ENCODE measurements at regions not wholly inside any gene's neighbourhood (a gene's known extent, or its start where the extent isn't known, plus 50 kb on each side); places are given as distances from the start of the nearest gene placed in this dataset.

GRCh38 chr6:169866668-169867521, 115.5 kb downstream of the ERMARD start:
- H3K27ac ChIP-seq, result no peak overlapping the region
- CTCF ChIA-PET, result interaction anchor here (0.6 to 0.7 kb wide), 2 partner anchors 18 to 34 kb away, joined by 3 to 5 read pairs; no protein-coding TSS in a partner anchor

GRCh38 chr6:169866140-169866534, 114.7 kb downstream of the ERMARD start:
- CTCF ChIA-PET, result no interaction called here
- POLR2A ChIA-PET (ENCODE audit: low non-redundant PET), result no interaction called here
- TF ChIP-seq, protein P1, sequence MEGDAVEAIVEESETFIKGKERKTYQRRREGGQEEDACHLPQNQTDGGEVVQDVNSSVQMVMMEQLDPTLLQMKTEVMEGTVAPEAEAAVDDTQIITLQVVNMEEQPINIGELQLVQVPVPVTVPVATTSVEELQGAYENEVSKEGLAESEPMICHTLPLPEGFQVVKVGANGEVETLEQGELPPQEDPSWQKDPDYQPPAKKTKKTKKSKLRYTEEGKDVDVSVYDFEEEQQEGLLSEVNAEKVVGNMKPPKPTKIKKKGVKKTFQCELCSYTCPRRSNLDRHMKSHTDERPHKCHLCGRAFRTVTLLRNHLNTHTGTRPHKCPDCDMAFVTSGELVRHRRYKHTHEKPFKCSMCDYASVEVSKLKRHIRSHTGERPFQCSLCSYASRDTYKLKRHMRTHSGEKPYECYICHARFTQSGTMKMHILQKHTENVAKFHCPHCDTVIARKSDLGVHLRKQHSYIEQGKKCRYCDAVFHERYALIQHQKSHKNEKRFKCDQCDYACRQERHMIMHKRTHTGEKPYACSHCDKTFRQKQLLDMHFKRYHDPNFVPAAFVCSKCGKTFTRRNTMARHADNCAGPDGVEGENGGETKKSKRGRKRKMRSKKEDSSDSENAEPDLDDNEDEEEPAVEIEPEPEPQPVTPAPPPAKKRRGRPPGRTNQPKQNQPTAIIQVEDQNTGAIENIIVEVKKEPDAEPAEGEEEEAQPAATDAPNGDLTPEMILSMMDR (conservative IDR thresholded peaks at IDR 0.05; ENCODE audit: low read depth), result no peak
- H3K27ac ChIP-seq, result no peak overlapping the region
- no peak for DNase-seq (ENCODE audit: low spot score)

More at GRCh38 chr6:169866668-169867521, 115.5 kb downstream of the ERMARD start:
- TF ChIP-seq, protein P1 (conservative IDR thresholded peaks at IDR 0.05; ENCODE audit: low read depth), result no peak
- no peak for DNase-seq (ENCODE audit: low spot score)
- POLR2A ChIA-PET (ENCODE audit: low non-redundant PET), result no interaction called here

DNA sequence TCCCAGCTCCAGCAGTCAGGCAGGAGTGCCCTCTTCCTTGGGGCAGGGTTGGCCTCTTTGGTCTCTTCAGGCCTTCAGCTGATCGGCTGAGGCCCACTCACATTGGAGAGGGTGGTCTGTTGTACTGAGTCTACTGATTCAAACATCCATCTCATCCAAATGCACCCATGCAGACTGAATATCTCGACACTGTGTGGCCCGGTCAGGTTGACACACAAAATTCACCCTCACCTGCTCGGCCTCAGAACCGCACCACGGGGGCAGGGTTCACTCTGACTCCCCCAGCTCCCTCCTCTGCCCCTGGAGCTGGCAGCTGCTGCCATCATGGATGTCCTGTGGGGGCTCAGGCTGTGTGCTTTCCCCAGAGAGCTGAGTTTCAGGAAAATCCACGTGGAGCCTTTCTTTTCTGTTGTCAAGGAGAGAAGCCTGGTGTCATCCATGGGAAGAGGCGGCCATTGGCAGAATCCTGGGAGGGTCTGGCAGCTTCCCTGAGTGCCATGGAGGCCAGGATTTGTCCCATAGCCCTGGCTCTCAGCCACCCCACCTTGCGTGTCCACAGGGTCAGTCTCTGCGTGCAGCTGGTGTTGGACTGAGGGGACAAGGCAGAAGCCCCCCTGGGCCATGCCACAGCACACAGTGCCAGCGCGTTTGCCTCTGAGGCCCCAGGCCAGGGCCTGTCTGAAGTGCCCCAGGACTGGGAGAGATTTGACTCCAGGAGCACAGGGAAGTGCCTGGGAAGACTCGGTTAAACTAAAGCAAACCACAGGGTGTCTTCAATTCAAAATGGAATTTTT, 114.1 kb downstream of the ERMARD start:
- H3K27ac ChIP-seq, result no peak overlapping the region
- POLR2A ChIA-PET (ENCODE audit: low non-redundant PET), result no interaction called here
- DNase-seq (ENCODE audit: low spot score), result no peak
- CTCF ChIA-PET, result no interaction called here
- TF ChIP-seq, protein P1 (conservative IDR thresholded peaks at IDR 0.05; ENCODE audit: low read depth), result no peak

GRCh38 chr6:169864148-169865020, 113.0 kb downstream of the ERMARD start:
- no peak overlapping the region for H3K27ac ChIP-seq
- no peak for DNase-seq (ENCODE audit: low spot score)
- CTCF ChIA-PET, result no interaction called here
- TF ChIP-seq, protein P1 (conservative IDR thresholded peaks at IDR 0.05; ENCODE audit: low read depth), result no peak
- POLR2A ChIA-PET (ENCODE audit: low non-redundant PET), result no interaction called here

GRCh38 chr6:169863710-169864109, 112.3 kb downstream of the ERMARD start:
- no peak for DNase-seq (ENCODE audit: low spot score)
- no peak overlapping the region for H3K27ac ChIP-seq
- TF ChIP-seq, protein P1 (conservative IDR thresholded peaks at IDR 0.05; ENCODE audit: low read depth), result no peak
- ChIA-PET CTCF (no interaction called here), POLR2A (ENCODE audit: low non-redundant PET) (no interaction called here)

Data from RWPE1 (cell line).